WTC11 (cell line): ENCODE measurements at regions not wholly inside any gene's neighbourhood (a gene's known extent, or its start where the extent isn't known, plus 50 kb on each side); places are given as distances from the start of the nearest gene placed in this dataset.

Source experiments
- ATAC-seq: fragments of 200-7000 bp; cut with Tn5 transposase; 2 replicates; pipeline ENCODE4 v1.10.0; 2021; ENCODE audit warnings: mild to moderate bottlenecking, moderate library complexity
- CTCF ChIA-PET: fragments of 300-600 bp; sonication (Branson Sonifier 250); formaldehyde crosslinking; loops from one replicate; lab custom pipeline; 2021; ENCODE audit warnings: antibody characterized with exemption; lab: Charles Lee
- POLR2A ChIA-PET: fragments of 350-600 bp; sonication (Branson Sonifier 250); formaldehyde crosslinking; loops from one replicate; lab custom pipeline; 2021; ENCODE audit warnings: antibody characterized with exemption; lab: Charles Lee
- DNase-seq: peaks from one replicate; pipeline ENCODE4 v3.0.0; 2021; ENCODE audit warnings: low spot score
- H3K27ac Mint-ChIP-seq: 2 replicates; pipeline ENCODE4 v1.8.0; 2021; ENCODE audit warnings: mixed read lengths
- H3K27me3 Mint-ChIP-seq: 2 replicates; pipeline ENCODE4 v1.8.0; 2021; ENCODE audit warnings: low read depth, mild to moderate bottlenecking, moderate library complexity, mixed read lengths
- H3K36me3 Mint-ChIP-seq: 2 replicates; pipeline ENCODE4 v1.8.0; 2021; ENCODE audit warnings: mixed read lengths
- H3K4me1 Mint-ChIP-seq: 2 replicates; pipeline ENCODE4 v1.8.0; 2022; ENCODE audit warnings: mixed read lengths
- H3K4me3 Mint-ChIP-seq: 2 replicates; pipeline ENCODE4 v1.8.0; 2021; ENCODE audit warnings: mild to moderate bottlenecking, moderate library complexity, mixed read lengths
- H3K9me3 Mint-ChIP-seq: 2 replicates; pipeline ENCODE4 v1.8.0; 2021; ENCODE audit warnings: mixed read lengths
- FOXK1 ChIP-seq: sonication (generic); formaldehyde crosslinking; IDR thresholded peaks from 2 replicates; pipeline ENCODE4 v1.8.0; 2022; ENCODE audit warnings: mild to moderate bottlenecking, moderate library complexity, missing genetic modification reagents
- GRHL2 ChIP-seq: fragments of 250-450 bp; sonication (Bioruptor Pico); IDR thresholded peaks from 2 replicates; pipeline ENCODE4 v1.8.0; 2022; ENCODE audit warnings: mild to moderate bottlenecking, moderate library complexity; ENCODE audit not compliant: insufficient replicate concordance, severe bottlenecking
- PRRX2 ChIP-seq: fragments of 250-450 bp; sonication (Bioruptor Pico); IDR thresholded peaks from 2 replicates; pipeline ENCODE4 v1.8.0; 2021; ENCODE audit warnings: mild to moderate bottlenecking
- RORB ChIP-seq: fragments of 250-450 bp; sonication (Bioruptor Pico); IDR thresholded peaks from 2 replicates; pipeline ENCODE4 v1.9.0; 2021; ENCODE audit warnings: mild to moderate bottlenecking
- SP1 ChIP-seq: sonication (generic); formaldehyde crosslinking; conservative IDR thresholded peaks from 2 replicates; pipeline ENCODE4 v1.8.1; 2022; ENCODE audit warnings: missing genetic modification reagents
- ZNF121 ChIP-seq: sonication (generic); formaldehyde crosslinking; IDR thresholded peaks from 2 replicates; pipeline ENCODE4 v1.8.0; 2023; ENCODE audit warnings: missing genetic modification reagents
- TF ChIP-seq, protein P1 (sequence below): sonication (generic); formaldehyde crosslinking; IDR thresholded peaks from 2 replicates; pipeline ENCODE4 v1.8.1; 2022; ENCODE audit warnings: mild to moderate bottlenecking, moderate library complexity, missing genetic modification reagents
- TF ChIP-seq, protein P2 (sequence below): fragments of 250-450 bp; sonication (Bioruptor Pico); IDR thresholded peaks from 2 replicates; pipeline ENCODE4 v1.9.0; 2021; ENCODE audit warnings: mild to moderate bottlenecking
- TF ChIP-seq, protein P3 (sequence below): sonication (generic); formaldehyde crosslinking; IDR thresholded peaks from 2 replicates; pipeline ENCODE4 v1.8.0; 2022; ENCODE audit warnings: mild to moderate bottlenecking, missing genetic modification reagents
- TF ChIP-seq, protein P4 (sequence below): fragments of 250-450 bp; sonication (Bioruptor Pico); IDR thresholded peaks from 2 replicates; pipeline ENCODE4 v1.9.0; 2021; ENCODE audit warnings: moderate library complexity, mild to moderate bottlenecking, inconsistent platforms, borderline replicate concordance
- TF ChIP-seq, protein P5 (sequence below): fragments of 250-450 bp; sonication (Bioruptor Pico); conservative IDR thresholded peaks from 2 replicates; pipeline ENCODE4 v1.9.0; 2021; ENCODE audit warnings: mild to moderate bottlenecking
- TF ChIP-seq, protein P6 (sequence below): sonication (generic); formaldehyde crosslinking; IDR thresholded peaks from 2 replicates; pipeline ENCODE4 v1.8.0; 2022; ENCODE audit warnings: mild to moderate bottlenecking, missing genetic modification reagents

DNA sequence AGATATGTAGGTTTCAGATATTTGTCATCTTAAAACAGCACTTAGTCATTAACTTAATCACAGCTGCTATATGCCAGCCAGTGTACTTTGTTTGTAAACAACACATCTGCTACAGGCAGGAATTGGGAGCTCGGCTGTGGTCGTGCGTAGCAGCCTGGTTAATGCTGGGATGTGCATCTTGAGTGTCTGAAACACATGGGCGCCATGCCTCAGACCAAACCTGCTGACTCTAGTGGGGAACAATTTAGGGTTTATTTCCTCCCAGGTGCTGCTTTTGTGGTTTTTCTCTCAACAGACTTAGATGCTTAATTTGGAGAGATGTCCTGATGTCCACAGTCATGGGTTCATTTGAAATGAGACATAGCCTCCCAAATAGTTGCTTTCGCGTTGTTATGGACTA, 238.5 kb upstream of the TMTC4 start:
- DNase-seq (no peak), ATAC-seq (no peak)
- Mint-ChIP-seq H3K9me3 (peaks cover 8% of the 10 kb centered on the region), H3K27ac (no peak overlapping the region), H3K36me3 (no peaks in the 10 kb centered on the region), H3K27me3 (no peaks in the 10 kb centered on the region; the same call in 1 of the 2 replicates), H3K4me1 (peaks cover 4% of the 10 kb centered on the region), H3K4me3 (no peak overlapping the region)
- ChIA-PET POLR2A (no interaction called here), CTCF (no interaction called here)
- TF ChIP-seq FOXK1, result no peak
- TF ChIP-seq, protein P1, sequence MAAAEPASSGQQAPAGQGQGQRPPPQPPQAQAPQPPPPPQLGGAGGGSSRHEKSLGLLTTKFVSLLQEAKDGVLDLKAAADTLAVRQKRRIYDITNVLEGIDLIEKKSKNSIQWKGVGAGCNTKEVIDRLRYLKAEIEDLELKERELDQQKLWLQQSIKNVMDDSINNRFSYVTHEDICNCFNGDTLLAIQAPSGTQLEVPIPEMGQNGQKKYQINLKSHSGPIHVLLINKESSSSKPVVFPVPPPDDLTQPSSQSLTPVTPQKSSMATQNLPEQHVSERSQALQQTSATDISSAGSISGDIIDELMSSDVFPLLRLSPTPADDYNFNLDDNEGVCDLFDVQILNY (CRISPR knock-in tag), result no peak
- TF ChIP-seq SP1 (CRISPR knock-in tag), result no peak
- TF ChIP-seq, protein P2, sequence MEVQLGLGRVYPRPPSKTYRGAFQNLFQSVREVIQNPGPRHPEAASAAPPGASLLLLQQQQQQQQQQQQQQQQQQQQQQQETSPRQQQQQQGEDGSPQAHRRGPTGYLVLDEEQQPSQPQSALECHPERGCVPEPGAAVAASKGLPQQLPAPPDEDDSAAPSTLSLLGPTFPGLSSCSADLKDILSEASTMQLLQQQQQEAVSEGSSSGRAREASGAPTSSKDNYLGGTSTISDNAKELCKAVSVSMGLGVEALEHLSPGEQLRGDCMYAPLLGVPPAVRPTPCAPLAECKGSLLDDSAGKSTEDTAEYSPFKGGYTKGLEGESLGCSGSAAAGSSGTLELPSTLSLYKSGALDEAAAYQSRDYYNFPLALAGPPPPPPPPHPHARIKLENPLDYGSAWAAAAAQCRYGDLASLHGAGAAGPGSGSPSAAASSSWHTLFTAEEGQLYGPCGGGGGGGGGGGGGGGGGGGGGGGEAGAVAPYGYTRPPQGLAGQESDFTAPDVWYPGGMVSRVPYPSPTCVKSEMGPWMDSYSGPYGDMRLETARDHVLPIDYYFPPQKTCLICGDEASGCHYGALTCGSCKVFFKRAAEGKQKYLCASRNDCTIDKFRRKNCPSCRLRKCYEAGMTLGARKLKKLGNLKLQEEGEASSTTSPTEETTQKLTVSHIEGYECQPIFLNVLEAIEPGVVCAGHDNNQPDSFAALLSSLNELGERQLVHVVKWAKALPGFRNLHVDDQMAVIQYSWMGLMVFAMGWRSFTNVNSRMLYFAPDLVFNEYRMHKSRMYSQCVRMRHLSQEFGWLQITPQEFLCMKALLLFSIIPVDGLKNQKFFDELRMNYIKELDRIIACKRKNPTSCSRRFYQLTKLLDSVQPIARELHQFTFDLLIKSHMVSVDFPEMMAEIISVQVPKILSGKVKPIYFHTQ (CRISPR knock-in tag), result no peak

DNA sequence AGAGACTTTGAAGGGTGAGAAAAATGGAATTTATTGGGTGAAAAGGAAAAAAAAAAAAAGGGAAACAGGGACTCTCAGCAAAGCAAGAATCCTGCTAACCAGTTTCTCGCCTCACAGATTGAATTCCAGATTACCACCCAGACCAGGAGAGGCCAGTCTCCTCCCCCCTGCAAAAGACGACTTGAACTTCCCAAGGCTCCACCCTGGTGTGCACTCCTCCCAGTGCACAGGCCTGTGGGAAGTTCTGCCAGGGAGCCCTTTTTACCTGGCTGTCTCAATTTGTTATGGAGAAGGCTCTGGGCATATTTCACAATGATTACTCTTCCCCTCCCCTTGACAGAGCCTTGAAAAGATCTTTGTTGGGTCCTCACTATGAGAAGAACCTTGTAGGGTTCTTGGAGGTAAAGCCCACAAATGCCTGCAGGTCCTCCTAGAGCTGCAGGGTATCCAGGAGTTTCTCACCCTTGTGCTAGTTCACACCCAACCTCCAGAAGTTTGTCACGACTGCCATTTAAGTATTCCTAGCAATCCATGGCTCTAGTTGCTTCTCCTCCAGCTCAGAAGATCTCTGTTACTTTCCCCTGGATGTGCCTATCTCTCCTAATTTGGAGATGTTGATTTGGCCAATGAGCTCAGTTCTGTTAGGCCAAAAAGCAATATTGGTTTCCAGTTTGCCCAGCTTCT, 229.8 kb upstream of the TMTC4 start:
- ATAC-seq (no peak), DNase-seq (no peak)
- H3K27ac Mint-ChIP-seq, result no peak overlapping the region
- H3K9me3 Mint-ChIP-seq, result peaks cover 13% of the 10 kb centered on the region
- H3K27me3 Mint-ChIP-seq, result no peaks in the 10 kb centered on the region
- ChIA-PET POLR2A (no interaction called here), CTCF (no interaction called here)
- no peaks in the 10 kb centered on the region for H3K36me3 Mint-ChIP-seq
- no peak overlapping the region for H3K4me3 Mint-ChIP-seq
- no peak for TF ChIP-seq GRHL2
- TF ChIP-seq, protein P3, sequence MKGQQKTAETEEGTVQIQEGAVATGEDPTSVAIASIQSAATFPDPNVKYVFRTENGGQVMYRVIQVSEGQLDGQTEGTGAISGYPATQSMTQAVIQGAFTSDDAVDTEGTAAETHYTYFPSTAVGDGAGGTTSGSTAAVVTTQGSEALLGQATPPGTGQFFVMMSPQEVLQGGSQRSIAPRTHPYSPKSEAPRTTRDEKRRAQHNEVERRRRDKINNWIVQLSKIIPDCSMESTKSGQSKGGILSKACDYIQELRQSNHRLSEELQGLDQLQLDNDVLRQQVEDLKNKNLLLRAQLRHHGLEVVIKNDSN (CRISPR knock-in tag), result no peak
- TF ChIP-seq PRRX2 (CRISPR knock-in tag), result no peak
- TF ChIP-seq, protein P4, sequence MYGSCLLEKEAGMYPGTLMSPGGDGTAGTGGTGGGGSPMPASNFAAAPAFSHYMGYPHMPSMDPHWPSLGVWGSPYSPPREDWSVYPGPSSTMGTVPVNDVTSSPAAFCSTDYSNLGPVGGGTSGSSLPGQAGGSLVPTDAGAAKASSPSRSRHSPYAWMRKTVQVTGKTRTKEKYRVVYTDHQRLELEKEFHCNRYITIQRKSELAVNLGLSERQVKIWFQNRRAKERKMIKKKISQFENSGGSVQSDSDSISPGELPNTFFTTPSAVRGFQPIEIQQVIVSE (CRISPR knock-in tag), result no peak
- TF ChIP-seq, protein P5, sequence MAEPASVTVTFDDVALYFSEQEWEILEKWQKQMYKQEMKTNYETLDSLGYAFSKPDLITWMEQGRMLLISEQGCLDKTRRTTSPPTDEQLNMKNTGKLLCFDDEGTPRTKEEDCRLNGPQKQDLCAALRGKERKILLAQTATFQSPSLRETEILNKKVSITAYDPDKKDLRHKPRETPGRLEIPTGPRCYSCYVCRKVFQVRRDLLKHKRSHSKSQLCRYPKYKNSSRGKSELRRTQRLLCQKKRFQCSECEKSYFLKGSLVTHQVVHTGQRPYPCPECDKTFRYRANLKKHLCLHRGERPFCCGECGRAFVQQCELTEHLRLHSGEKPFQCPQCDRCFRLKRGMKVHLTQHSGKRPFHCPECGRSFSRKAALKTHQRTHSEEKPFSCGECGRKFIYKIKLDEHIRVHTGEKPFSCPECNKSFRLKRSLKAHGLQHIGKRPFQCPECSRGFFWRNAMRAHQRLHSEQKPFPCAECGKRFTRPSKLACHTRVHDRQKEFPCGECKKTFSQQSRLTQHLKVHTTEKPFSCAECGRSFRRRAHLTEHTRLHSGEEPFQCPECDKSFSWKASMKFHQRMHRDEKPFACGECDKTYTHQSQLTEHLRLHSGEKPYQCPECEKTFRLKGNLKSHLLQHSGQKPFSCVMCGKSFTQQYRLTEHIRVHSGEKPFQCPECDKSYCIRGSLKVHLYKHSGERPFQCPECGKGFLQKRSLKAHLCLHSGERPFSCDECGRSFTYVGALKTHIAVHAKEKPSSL, result no peak
- TF ChIP-seq RORB (CRISPR knock-in tag), result no peak
- no peak for TF ChIP-seq ZNF121
- TF ChIP-seq, protein P6, sequence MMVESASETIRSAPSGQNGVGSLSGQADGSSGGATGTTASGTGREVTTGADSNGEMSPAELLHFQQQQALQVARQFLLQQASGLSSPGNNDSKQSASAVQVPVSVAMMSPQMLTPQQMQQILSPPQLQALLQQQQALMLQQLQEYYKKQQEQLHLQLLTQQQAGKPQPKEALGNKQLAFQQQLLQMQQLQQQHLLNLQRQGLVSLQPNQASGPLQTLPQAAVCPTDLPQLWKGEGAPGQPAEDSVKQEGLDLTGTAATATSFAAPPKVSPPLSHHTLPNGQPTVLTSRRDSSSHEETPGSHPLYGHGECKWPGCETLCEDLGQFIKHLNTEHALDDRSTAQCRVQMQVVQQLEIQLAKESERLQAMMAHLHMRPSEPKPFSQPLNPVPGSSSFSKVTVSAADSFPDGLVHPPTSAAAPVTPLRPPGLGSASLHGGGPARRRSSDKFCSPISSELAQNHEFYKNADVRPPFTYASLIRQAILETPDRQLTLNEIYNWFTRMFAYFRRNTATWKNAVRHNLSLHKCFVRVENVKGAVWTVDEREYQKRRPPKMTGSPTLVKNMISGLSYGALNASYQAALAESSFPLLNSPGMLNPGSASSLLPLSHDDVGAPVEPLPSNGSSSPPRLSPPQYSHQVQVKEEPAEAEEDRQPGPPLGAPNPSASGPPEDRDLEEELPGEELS (CRISPR knock-in tag), result no peak
- peaks cover 9% of the 10 kb centered on the region for H3K4me1 Mint-ChIP-seq
